ENCODE measurements at regions not wholly inside any gene's neighbourhood (a gene's known extent, or its start where the extent isn't known, plus 50 kb on each side); places are given as distances from the start of the nearest gene placed in this dataset.

GRCh38 chr18:65527879-65528633 lies 222.8 kb upstream of the CDH7 start:
- Mint-ChIP-seq H3K4me3 (ENCODE audit: unreplicated experiment) (no peak overlapping the region), H3K4me1 (ENCODE audit: unreplicated experiment) (no peaks in the 10 kb centered on the region), H3K9me3 (ENCODE audit: unreplicated experiment) (no peaks in the 10 kb centered on the region), H3K36me3 (ENCODE audit: low read depth, unreplicated experiment) (no peaks in the 10 kb centered on the region), H3K27ac (ENCODE audit: unreplicated experiment) (no peak overlapping the region), H3K27me3 (ENCODE audit: unreplicated experiment) (no peaks in the 10 kb centered on the region)
- DNase-seq (ENCODE audit: low spot score) = no peak
- no peak for TF ChIP-seq CTCF (IDR thresholded peaks at IDR 0.05; ENCODE audit: unreplicated experiment)

- Mint-ChIP-seq H3K9me3 (ENCODE audit: unreplicated experiment) (no peaks in the 10 kb centered on the region), H3K27me3 (ENCODE audit: unreplicated experiment) (no peaks in the 10 kb centered on the region), H3K36me3 (ENCODE audit: low read depth, unreplicated experiment) (no peaks in the 10 kb centered on the region), H3K27ac (ENCODE audit: unreplicated experiment) (no peak overlapping the region), H3K4me1 (ENCODE audit: unreplicated experiment) (no peaks in the 10 kb centered on the region), H3K4me3 (ENCODE audit: unreplicated experiment) (no peak overlapping the region)
- TF ChIP-seq CTCF (IDR thresholded peaks at IDR 0.05; ENCODE audit: unreplicated experiment) = no peak
- DNase-seq (ENCODE audit: low spot score) = no peak
These were observed 224.7 kb upstream of the CDH7 start for GRCh38 chr18:65526099-65526498.

GRCh38 chr18:65523461-65523860 lies 227.4 kb upstream of the CDH7 start:
- H3K27ac Mint-ChIP-seq (ENCODE audit: unreplicated experiment) = no peak overlapping the region
- no peaks in the 10 kb centered on the region for H3K9me3 Mint-ChIP-seq (ENCODE audit: unreplicated experiment)
- H3K4me1 Mint-ChIP-seq (ENCODE audit: unreplicated experiment) = no peaks in the 10 kb centered on the region
- H3K27me3 Mint-ChIP-seq (ENCODE audit: unreplicated experiment) = no peaks in the 10 kb centered on the region
- TF ChIP-seq CTCF (IDR thresholded peaks at IDR 0.05; ENCODE audit: unreplicated experiment) = peak; percentile 33
- no peak for DNase-seq (ENCODE audit: low spot score)
- H3K4me3 Mint-ChIP-seq (ENCODE audit: unreplicated experiment) = no peak overlapping the region
- no peaks in the 10 kb centered on the region for H3K36me3 Mint-ChIP-seq (ENCODE audit: low read depth, unreplicated experiment)

GRCh38 chr18:65522907-65523306 lies 227.9 kb upstream of the CDH7 start:
- Mint-ChIP-seq H3K4me3 (ENCODE audit: unreplicated experiment) (no peak overlapping the region), H3K36me3 (ENCODE audit: low read depth, unreplicated experiment) (no peaks in the 10 kb centered on the region), H3K27me3 (ENCODE audit: unreplicated experiment) (no peaks in the 10 kb centered on the region), H3K27ac (ENCODE audit: unreplicated experiment) (no peak overlapping the region), H3K9me3 (ENCODE audit: unreplicated experiment) (no peaks in the 10 kb centered on the region), H3K4me1 (ENCODE audit: unreplicated experiment) (no peaks in the 10 kb centered on the region)
- DNase-seq (ENCODE audit: low spot score) = no peak
- no peak for TF ChIP-seq CTCF (IDR thresholded peaks at IDR 0.05; ENCODE audit: unreplicated experiment)

- Mint-ChIP-seq H3K27me3 (ENCODE audit: unreplicated experiment) (no peaks in the 10 kb centered on the region), H3K36me3 (ENCODE audit: low read depth, unreplicated experiment) (no peaks in the 10 kb centered on the region), H3K4me3 (ENCODE audit: unreplicated experiment) (no peak overlapping the region), H3K9me3 (ENCODE audit: unreplicated experiment) (no peaks in the 10 kb centered on the region), H3K4me1 (ENCODE audit: unreplicated experiment) (no peaks in the 10 kb centered on the region), H3K27ac (ENCODE audit: unreplicated experiment) (no peak overlapping the region)
- DNase-seq (ENCODE audit: low spot score) = no peak
- no peak for TF ChIP-seq CTCF (IDR thresholded peaks at IDR 0.05; ENCODE audit: unreplicated experiment)
These were observed 234.6 kb upstream of the CDH7 start for GRCh38 chr18:65516209-65516608.

Measured in endothelial cell (in vitro differentiated cells).